ENCODE measurements at regions not wholly inside any gene's neighbourhood (a gene's known extent, or its start where the extent isn't known, plus 50 kb on each side); places are given as distances from the start of the nearest gene placed in this dataset.
"Not testable (repeated sequence)": the region's sequence is repeated elsewhere in the genome, so short reads cannot be mapped to it uniquely, and the experiment has no call there.

- no peak for DNase-seq (ENCODE audit: low read depth in 2 of 3, low spot score in 2 of 3)
Measured at GRCh38 chr18:29779096-29779495, 1263.4 kb downstream of the DSC3 start.

- no peak for DNase-seq (ENCODE audit: low read depth in 2 of 3, low spot score in 2 of 3)
Measured at GRCh38 chr18:29753379-29753778, 1289.2 kb downstream of the DSC3 start.

DNA sequence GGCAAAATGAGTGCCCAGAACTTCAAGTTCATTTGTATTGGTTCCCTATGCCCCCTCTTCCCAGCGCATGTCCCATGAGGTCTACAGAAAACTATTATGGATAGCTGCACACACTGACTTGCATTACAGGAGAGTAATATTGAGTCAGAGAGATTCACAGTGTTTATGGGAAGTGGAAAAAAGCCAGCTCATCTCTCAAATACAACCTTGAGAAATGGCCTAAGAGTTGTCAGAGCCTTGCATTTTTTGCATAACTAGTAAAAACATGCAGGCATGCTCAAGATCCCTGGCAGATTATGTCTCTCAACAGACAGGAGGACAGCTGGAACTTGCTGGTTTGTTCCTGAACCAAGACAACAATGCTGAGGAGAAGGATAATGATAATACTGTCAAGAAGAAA, 1292.8 kb downstream of the DSC3 start:
- no peak for DNase-seq (ENCODE audit: low read depth in 2 of 3, low spot score in 2 of 3)

DNA sequence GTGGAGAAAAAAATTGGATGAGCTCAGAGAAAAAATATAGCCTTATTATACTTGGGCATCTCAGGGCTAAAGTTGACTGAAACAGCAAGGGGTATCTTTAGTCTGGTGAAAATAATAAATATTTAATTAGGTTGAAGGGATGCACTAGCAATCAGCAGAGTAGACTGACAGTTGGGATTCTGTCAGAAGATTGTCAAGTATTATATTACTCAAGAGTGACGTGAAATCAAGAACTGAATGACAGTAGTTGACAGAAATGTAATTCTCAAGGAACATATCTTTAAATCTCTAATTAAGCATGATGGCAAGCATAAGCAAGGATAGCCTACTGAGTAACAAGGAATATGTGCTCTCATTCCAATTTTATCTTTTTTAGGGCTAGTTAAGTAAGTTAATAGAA, 1301.1 kb downstream of the DSC3 start:
- DNase-seq (ENCODE audit: low read depth in 2 of 3, low spot score in 2 of 3) = no peak

- DNase-seq (ENCODE audit: low read depth in 2 of 3, low spot score in 2 of 3) = no peak
Measured at GRCh38 chr18:29737620-29738019, 1304.9 kb downstream of the DSC3 start.

- no peak for DNase-seq (ENCODE audit: low read depth in 2 of 3, low spot score in 2 of 3)
Measured at GRCh38 chr18:29737190-29737589, 1305.4 kb downstream of the DSC3 start.

- no peak for DNase-seq (ENCODE audit: low read depth in 2 of 3, low spot score in 2 of 3)
Measured at GRCh38 chr18:29730073-29730472, 1312.5 kb downstream of the DSC3 start.

- DNase-seq (ENCODE audit: low read depth in 2 of 3, low spot score in 2 of 3) = no peak
Measured at GRCh38 chr18:29726646-29727045, 1315.9 kb downstream of the DSC3 start.

- not testable (repeated sequence) for DNase-seq (ENCODE audit: low read depth in 2 of 3, low spot score in 2 of 3)
Measured at GRCh38 chr18:29723486-29723885, 1319.1 kb downstream of the DSC3 start.

DNA sequence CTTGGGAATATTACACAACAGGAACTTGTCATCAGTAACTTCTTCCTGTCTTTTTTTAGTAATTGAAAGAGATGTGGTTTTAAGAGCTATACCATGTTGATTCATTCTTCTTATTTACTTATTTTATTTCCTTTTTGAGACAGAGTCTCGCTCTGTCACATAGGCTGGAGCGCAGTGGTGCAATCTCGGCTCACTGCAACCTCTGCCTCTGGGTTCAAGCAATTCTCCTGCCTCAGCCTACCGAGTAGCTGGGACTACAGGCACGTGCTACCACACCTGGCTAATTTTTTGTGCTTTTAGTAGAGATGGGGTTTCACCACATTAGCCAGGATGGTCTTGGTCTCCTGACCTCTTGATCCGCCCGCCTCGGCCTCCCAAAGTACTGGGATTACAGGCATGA, 1326.6 kb downstream of the DSC3 start:
- DNase-seq (ENCODE audit: low read depth in 2 of 3, low spot score in 2 of 3) = not testable (repeated sequence)

DNA sequence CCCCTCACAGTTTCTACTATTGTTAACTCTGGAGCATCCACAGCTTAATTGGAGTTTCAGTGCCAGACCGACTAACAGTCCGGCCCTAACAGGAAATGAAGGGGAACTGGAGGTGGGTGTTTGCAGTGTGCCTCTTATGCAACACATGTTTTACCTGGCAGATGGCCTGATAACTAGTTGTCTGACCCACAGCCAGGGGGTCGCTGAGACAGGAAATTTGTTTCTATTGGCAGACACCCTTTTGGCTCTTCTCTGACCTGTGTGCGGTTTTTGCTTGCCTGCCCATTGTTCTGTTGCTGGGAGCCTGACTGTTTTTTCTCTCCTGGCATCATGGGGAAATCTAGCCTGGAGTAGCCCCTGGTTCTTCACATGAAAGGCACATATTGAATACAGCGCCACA, 1329.8 kb downstream of the DSC3 start:
- DNase-seq (ENCODE audit: low read depth in 2 of 3, low spot score in 2 of 3) = no peak

- DNase-seq (ENCODE audit: low read depth in 2 of 3, low spot score in 2 of 3) = no peak
Measured at GRCh38 chr18:29711932-29712331, 1330.6 kb downstream of the DSC3 start.

GRCh38 chr18:29693334-29693733, 1349.2 kb downstream of the DSC3 start:
- DNase-seq (ENCODE audit: low read depth in 2 of 3, low spot score in 2 of 3) = no peak

GRCh38 chr18:29681578-29681977, 1361.0 kb downstream of the DSC3 start:
- DNase-seq (ENCODE audit: low read depth in 2 of 3, low spot score in 2 of 3) = no peak

- no peak for DNase-seq (ENCODE audit: low read depth in 2 of 3, low spot score in 2 of 3)
Measured at GRCh38 chr18:29664278-29665036, 1378.1 kb downstream of the DSC3 start.

GRCh38 chr18:29661924-29662323, 1380.6 kb downstream of the DSC3 start:
- no peak for DNase-seq (ENCODE audit: low read depth in 2 of 3, low spot score in 2 of 3)

- DNase-seq (ENCODE audit: low read depth in 2 of 3, low spot score in 2 of 3) = no peak
Measured at GRCh38 chr18:29660777-29661176, 1381.8 kb downstream of the DSC3 start.

DNA sequence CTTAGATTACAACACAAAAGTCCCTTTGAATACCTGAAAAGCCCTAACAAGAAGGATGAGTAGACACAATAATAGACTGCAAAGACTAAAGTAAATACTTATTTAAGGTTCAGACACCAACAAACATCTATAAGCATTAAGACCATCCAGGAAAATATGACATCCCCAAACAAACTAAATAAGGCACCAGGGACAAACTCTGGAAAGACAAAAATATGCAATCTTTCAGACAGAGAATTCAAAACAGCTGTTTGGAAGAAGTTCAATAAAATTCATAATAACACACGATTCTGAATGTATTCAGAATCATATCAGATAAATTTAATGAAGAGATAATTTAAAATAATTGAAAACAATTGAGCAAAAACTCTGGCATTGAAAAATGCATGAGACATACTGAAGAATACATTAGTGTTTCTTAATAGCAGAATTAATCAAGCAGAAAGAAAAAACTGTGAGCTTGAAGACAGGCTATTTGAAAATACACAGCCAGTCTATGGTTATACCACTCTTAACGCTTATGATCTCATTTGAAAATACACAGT, 1388.8 kb downstream of the DSC3 start:
- DNase-seq (ENCODE audit: low read depth in 2 of 3, low spot score in 2 of 3) = no peak

DNA sequence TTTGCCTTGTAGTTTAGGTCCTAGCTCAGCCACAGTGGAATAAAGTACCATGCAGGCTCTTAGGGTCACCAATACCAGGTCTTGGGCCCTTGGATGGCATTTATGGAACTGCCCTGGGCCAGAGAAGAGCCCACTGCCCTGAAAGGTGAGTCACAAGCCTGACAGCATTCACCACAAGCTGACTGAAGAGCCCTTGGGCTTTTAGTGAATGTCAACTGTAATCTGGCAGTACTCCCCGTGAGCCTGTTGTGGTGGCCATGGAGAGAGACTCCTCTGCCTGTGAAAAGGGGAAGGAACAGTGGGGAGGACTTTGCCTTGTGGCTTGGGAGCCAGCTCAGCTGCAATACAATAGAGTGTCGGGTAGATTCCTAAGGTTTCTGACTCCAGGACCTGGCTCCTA, 1389.7 kb downstream of the DSC3 start:
- no peak for DNase-seq (ENCODE audit: low read depth in 2 of 3, low spot score in 2 of 3)

DNA sequence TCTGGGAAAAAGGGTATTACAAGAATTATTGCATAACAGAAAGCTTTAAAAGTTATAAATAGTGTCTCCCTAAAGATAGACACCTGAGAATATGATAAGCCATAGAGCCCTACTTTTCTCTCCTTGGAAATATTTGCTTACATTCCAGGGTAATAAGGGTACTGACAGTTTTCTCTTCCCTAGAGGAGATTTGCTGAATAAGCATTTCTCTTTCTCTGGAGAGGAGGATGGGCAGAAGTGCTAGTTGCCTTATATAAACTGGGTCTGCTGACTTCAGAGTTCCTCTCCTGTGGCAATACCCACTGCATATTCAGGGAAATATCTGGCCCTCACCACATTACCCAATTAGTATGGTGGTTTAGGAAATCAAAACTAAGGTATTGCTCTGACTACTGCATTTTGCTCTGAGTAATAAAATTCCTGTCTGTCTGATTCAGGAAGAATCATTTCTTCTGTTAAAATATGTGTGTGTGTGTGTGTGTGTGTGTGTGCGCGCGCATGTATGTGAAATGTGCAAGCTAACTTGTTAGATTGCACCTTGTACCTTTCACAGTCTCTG, 1391.3 kb downstream of the DSC3 start:
- no peak for DNase-seq (ENCODE audit: low read depth in 2 of 3, low spot score in 2 of 3)

DNA sequence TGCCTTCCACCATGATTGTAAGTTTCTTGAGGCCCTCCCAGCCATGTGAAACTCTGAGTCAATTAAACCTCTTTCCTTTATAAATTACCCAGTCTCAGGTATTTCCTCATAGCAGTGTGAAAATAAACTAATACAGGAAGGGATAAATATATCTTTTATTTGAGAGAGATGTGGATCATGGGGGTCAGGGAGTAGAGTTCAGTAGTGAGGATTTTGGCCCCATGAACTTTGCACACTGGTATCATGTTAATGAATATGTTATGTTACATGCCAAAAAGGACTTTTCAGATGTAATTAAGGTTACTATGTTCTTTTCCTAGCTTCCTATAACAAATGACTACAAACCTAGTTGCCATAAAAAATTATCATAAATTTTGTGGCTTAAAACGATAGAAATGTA, 1393.7 kb downstream of the DSC3 start:
- DNase-seq (ENCODE audit: low read depth in 2 of 3, low spot score in 2 of 3) = no peak

DNA sequence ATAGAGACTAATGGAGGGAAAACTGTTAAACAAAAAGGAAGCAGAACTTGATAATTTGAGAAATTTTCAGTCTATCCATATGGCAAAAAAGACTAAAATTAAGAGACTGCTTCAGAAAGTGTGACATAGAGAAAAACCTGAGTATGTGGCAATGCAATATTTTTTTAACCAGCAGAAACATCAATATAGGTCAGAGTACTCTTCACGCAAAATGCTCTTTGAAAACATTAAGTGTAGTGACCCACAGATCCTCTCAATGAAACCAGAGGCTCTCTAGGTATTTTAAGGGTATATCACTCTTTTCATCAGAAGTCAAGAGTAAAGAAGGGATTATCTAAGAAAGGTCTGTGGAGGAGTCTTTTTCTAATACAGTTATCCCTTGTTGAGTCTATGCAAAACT, 1394.8 kb downstream of the DSC3 start:
- no peak for DNase-seq (ENCODE audit: low read depth in 2 of 3, low spot score in 2 of 3)

Data from hematopoietic multipotent progenitor cell (in vitro differentiated cells).